ENCODE measurements at regions not wholly inside any gene's neighbourhood (a gene's known extent, or its start where the extent isn't known, plus 50 kb on each side); places are given as distances from the start of the nearest gene placed in this dataset.

DNA sequence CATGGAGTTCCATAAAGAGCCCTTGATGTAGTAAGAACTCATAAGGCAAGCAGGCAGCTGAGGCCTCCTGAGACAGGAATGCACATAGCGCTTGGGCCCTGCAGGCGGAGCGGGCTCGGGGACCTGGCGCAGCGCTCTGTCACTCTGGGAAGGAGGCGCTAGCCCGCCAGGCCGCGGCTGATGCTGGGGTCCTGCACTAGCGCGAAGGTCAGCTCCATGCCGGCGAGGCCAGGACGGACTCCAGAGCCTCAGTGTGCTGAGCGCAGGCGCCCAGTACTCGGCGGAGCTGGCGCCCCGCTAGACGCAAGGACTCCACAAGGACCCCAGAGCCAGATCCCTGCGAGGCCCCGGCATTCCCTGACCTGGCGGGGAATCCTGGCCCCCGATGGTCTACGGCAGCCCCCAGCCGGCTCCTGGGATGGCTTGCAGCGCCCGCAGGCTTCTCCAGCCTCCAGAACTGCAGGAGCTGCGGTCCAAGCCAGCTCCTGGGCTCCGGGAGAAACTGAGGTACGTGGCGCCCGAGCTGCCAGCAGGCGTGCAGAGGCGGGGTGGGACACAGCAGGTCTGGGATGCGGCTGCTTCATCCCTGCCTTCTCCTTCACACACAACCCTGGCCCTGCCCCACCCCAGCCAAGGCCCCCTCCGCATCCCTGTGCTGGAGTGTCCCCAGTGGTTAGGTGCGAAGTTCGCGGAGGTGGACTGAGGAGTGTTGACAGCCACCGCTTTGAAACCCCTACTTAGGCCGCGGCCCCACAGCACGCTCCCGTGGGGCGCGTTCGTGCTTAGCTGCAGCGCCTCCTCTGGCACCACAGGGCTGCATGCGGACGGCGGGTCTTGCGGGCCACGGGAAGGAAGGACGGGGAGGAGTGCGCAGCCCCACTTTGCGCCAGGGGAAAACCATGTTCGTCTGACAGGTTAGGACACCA, 761.5 kb upstream of the POM121L12 start:
- Histone ChIP-seq H3K4me3 (ENCODE audit: severe bottlenecking) (no peak overlapping the region), H3K9me3 (ENCODE audit: severe bottlenecking) (no peaks in the 10 kb centered on the region), H3K27me3 (ENCODE audit: insufficient read depth, poor library complexity, severe bottlenecking) (no peaks in the 10 kb centered on the region), H3K36me3 (ENCODE audit: low read depth) (no peaks in the 10 kb centered on the region), H3K4me1 (ENCODE audit: insufficient read depth, poor library complexity, severe bottlenecking) (peaks cover 7% of the 10 kb centered on the region), H3K27ac (ENCODE audit: poor library complexity, severe bottlenecking) (no peak overlapping the region)
- TF ChIP-seq, protein P1, sequence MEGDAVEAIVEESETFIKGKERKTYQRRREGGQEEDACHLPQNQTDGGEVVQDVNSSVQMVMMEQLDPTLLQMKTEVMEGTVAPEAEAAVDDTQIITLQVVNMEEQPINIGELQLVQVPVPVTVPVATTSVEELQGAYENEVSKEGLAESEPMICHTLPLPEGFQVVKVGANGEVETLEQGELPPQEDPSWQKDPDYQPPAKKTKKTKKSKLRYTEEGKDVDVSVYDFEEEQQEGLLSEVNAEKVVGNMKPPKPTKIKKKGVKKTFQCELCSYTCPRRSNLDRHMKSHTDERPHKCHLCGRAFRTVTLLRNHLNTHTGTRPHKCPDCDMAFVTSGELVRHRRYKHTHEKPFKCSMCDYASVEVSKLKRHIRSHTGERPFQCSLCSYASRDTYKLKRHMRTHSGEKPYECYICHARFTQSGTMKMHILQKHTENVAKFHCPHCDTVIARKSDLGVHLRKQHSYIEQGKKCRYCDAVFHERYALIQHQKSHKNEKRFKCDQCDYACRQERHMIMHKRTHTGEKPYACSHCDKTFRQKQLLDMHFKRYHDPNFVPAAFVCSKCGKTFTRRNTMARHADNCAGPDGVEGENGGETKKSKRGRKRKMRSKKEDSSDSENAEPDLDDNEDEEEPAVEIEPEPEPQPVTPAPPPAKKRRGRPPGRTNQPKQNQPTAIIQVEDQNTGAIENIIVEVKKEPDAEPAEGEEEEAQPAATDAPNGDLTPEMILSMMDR (IDR thresholded peaks at IDR 0.05; ENCODE audit: poor library complexity, severe bottlenecking), result no peak
- DNase-seq (ENCODE audit: low spot score) (no peak), ATAC-seq (ENCODE audit: low read depth) (peak; percentile 58; the same call in 2 of the 3 replicates)

DNA sequence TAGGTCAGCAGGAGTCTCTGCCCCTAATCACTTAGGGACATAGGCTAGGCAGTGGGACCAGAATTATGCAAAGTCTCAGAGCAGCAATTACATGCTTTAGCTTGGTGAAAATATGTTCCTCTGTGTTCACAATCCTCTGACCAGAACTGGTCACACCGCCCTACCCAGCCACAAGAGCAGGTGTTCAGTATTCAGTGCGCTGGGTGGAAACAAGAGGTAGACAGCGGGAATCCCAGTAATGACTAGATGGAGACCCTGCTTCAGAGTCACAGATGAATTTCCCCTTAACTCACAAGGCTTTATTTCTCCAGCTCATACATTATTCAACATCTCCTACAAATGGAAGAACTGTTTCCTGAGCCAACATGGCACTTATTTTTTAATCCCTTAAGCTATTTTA, 763.7 kb upstream of the POM121L12 start:
- no peaks in the 10 kb centered on the region for H3K27me3 ChIP-seq (ENCODE audit: insufficient read depth, poor library complexity, severe bottlenecking)
- ATAC-seq (ENCODE audit: low read depth), result no peak

DNA sequence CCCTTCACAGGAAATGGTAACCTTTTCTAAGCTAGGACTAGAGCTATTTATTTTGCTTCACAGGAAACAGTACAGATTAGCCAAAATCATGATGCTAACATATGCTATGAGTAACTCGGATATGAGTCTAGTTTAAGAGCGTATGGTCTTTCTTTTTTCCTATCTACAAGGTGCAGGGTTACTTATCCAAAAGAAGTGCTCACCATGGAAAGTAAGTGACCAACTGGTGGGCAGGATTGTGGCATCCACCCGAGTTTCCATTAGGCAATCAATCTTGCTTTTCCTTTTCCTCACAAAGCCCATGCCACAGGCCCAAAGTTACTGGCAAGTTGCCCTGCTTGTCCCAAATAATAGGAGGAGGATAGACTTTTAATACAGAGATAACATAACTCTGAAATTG, 765.1 kb upstream of the POM121L12 start:
- Histone ChIP-seq H3K27ac (ENCODE audit: poor library complexity, severe bottlenecking) (no peak overlapping the region), H3K4me3 (ENCODE audit: severe bottlenecking) (no peak overlapping the region), H3K27me3 (ENCODE audit: insufficient read depth, poor library complexity, severe bottlenecking) (no peaks in the 10 kb centered on the region), H3K36me3 (ENCODE audit: low read depth) (no peaks in the 10 kb centered on the region), H3K4me1 (ENCODE audit: insufficient read depth, poor library complexity, severe bottlenecking) (peaks cover 7% of the 10 kb centered on the region), H3K9me3 (ENCODE audit: severe bottlenecking) (no peaks in the 10 kb centered on the region)
- ATAC-seq (ENCODE audit: low read depth) (no peak), DNase-seq (ENCODE audit: low spot score) (no peak)
- TF ChIP-seq, protein P1 (IDR thresholded peaks at IDR 0.05; ENCODE audit: poor library complexity, severe bottlenecking), result no peak

More for the DNA sequence above, 763.7 kb upstream of the POM121L12 start:
- Histone ChIP-seq H3K36me3 (ENCODE audit: low read depth) (no peaks in the 10 kb centered on the region), H3K27ac (ENCODE audit: poor library complexity, severe bottlenecking) (no peak overlapping the region), H3K4me1 (ENCODE audit: insufficient read depth, poor library complexity, severe bottlenecking) (peaks cover 7% of the 10 kb centered on the region), H3K9me3 (ENCODE audit: severe bottlenecking) (no peaks in the 10 kb centered on the region), H3K4me3 (ENCODE audit: severe bottlenecking) (no peak overlapping the region)
- TF ChIP-seq, protein P1 (IDR thresholded peaks at IDR 0.05; ENCODE audit: poor library complexity, severe bottlenecking), result no peak
- no peak for DNase-seq (ENCODE audit: low spot score)

DNA sequence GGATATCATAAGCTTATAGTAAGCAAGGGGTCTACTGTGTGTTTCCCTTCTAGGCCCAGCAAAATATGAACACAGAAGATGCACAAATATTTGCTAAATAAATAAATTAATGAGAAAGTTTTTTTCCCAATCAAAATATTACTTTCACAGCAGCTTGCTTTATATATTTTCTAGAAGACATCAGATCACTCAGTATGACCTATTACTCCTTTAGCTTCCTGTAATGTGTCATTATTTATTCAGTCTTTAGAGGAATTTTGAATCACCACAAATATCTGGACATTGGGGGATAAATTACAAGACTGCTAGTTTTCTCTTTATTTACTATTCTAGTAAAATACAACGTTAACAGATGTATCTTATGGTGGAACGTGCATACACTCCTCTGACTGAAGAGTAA, 765.8 kb upstream of the POM121L12 start:
- DNase-seq (ENCODE audit: low spot score) (no peak), ATAC-seq (ENCODE audit: low read depth) (peak; percentile 58)
- H3K27ac ChIP-seq (ENCODE audit: poor library complexity, severe bottlenecking), result no peak overlapping the region
- no peak overlapping the region for H3K4me3 ChIP-seq (ENCODE audit: severe bottlenecking)
- H3K4me1 ChIP-seq (ENCODE audit: insufficient read depth, poor library complexity, severe bottlenecking), result peaks cover 7% of the 10 kb centered on the region
- no peaks in the 10 kb centered on the region for H3K27me3 ChIP-seq (ENCODE audit: insufficient read depth, poor library complexity, severe bottlenecking)
- no peaks in the 10 kb centered on the region for H3K36me3 ChIP-seq (ENCODE audit: low read depth)
- TF ChIP-seq, protein P1 (IDR thresholded peaks at IDR 0.05; ENCODE audit: poor library complexity, severe bottlenecking), result no peak
- no peaks in the 10 kb centered on the region for H3K9me3 ChIP-seq (ENCODE audit: severe bottlenecking)

DNA sequence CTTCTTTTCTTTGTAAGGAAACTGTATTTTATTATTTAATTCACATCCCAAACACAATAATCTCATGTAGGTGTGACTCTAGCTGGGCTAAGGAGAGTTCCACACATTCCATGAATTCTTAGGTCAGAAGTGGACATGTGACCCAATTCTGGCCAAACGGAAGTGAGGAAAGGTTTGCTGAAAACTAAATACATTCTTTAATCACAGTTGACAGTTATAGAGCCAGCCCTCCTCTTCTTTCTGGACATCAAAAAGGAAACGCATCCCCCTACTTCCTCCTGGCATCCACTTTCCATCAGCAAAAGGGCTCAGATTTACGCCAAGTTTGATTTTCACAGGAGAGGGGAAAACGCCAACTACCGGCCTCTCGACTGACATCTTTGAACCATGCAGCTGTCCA, 774.4 kb upstream of the POM121L12 start:
- no peaks in the 10 kb centered on the region for H3K9me3 ChIP-seq (ENCODE audit: severe bottlenecking)
- H3K4me3 ChIP-seq (ENCODE audit: severe bottlenecking), result no peak overlapping the region
- H3K4me1 ChIP-seq (ENCODE audit: insufficient read depth, poor library complexity, severe bottlenecking), result no peaks in the 10 kb centered on the region
- TF ChIP-seq, protein P1 (IDR thresholded peaks at IDR 0.05; ENCODE audit: poor library complexity, severe bottlenecking), result no peak
- H3K36me3 ChIP-seq (ENCODE audit: low read depth), result no peaks in the 10 kb centered on the region
- no peaks in the 10 kb centered on the region for H3K27me3 ChIP-seq (ENCODE audit: insufficient read depth, poor library complexity, severe bottlenecking)
- peak; percentile 38; the same call in 1 of the 3 replicates for ATAC-seq (ENCODE audit: low read depth)
- no peak overlapping the region for H3K27ac ChIP-seq (ENCODE audit: poor library complexity, severe bottlenecking)
- no peak for DNase-seq (ENCODE audit: low spot score)

Measured in RWPE2 (cell line).